ENCODE measurements at regions not wholly inside any gene's neighbourhood (a gene's known extent, or its start where the extent isn't known, plus 50 kb on each side); places are given as distances from the start of the nearest gene placed in this dataset.
"Not testable (repeated sequence)": the region's sequence is repeated elsewhere in the genome, so short reads cannot be mapped to it uniquely, and the experiment has no call there.

- H3K27ac ChIP-seq (ENCODE audit: insufficient read depth, low read depth, low read length); H3K4me3 ChIP-seq (replicated peaks in 1 of 3; ENCODE audit: insufficient read depth in 1 of 3, low read depth in 1 of 3, low read length in 3 of 3); H2AFZ ChIP-seq (ENCODE audit: low read depth, low read length); H3K4me1 ChIP-seq (ENCODE audit: control insufficient read depth, extremely low read depth, insufficient read depth, low read length); H3K9ac ChIP-seq (replicated peaks; ENCODE audit: extremely low read depth, insufficient read depth, low read length); CTCF ChIA-PET; H3K4me2 ChIP-seq (ENCODE audit: insufficient read depth, low read length); dilution Hi-C loops (cut with MboI; ENCODE audit: extremely low pct_ligation_motif_present, low sequenced_read_pairs); FAIRE-seq; intact Hi-C loops (cut with micrococcal nuclease); H4K20me1 ChIP-seq (replicated peaks; ENCODE audit: control insufficient read depth, extremely low read depth, insufficient read depth, low read length); H3K36me3 ChIP-seq (ENCODE audit: control insufficient read depth in 2 of 2, extremely low read depth in 1 of 2, insufficient read depth in 2 of 2, low read length in 2 of 2); H3K79me2 ChIP-seq (ENCODE audit: control insufficient read depth, insufficient read depth, low read length); H3K27me3 ChIP-seq (ENCODE audit: control insufficient read depth in 2 of 2, insufficient read depth in 2 of 2, low read length in 2 of 2); BruUV-seq (replicated peaks); DNase-seq (ENCODE audit: low read depth, low spot score); H3K9me3 ChIP-seq (replicated peaks; ENCODE audit: control insufficient read depth, insufficient read depth, low read length); POLR2A ChIA-PET; H3K9me1 ChIP-seq (replicated peaks; ENCODE audit: control insufficient read depth, extremely low read depth, insufficient read depth, low read length): not testable (repeated sequence)
Measured at GRCh38 chr18:14460364-14460763, 83.0 kb downstream of the POTEC start.

GRCh38 chr18:14459826-14460225, 83.6 kb downstream of the POTEC start:
- H3K36me3 ChIP-seq (ENCODE audit: control insufficient read depth in 2 of 2, extremely low read depth in 1 of 2, insufficient read depth in 2 of 2, low read length in 2 of 2); H3K9ac ChIP-seq (replicated peaks; ENCODE audit: extremely low read depth, insufficient read depth, low read length); H3K9me1 ChIP-seq (replicated peaks; ENCODE audit: control insufficient read depth, extremely low read depth, insufficient read depth, low read length); H3K27me3 ChIP-seq (ENCODE audit: control insufficient read depth in 2 of 2, insufficient read depth in 2 of 2, low read length in 2 of 2); DNase-seq (ENCODE audit: low read depth, low spot score); H2AFZ ChIP-seq (ENCODE audit: low read depth, low read length); dilution Hi-C loops (cut with MboI; ENCODE audit: extremely low pct_ligation_motif_present, low sequenced_read_pairs); intact Hi-C loops (cut with micrococcal nuclease); H3K79me2 ChIP-seq (ENCODE audit: control insufficient read depth, insufficient read depth, low read length); BruUV-seq (replicated peaks); CTCF ChIA-PET; H3K4me1 ChIP-seq (ENCODE audit: control insufficient read depth, extremely low read depth, insufficient read depth, low read length); H4K20me1 ChIP-seq (replicated peaks; ENCODE audit: control insufficient read depth, extremely low read depth, insufficient read depth, low read length); H3K4me3 ChIP-seq (replicated peaks in 1 of 3; ENCODE audit: insufficient read depth in 1 of 3, low read depth in 1 of 3, low read length in 3 of 3); FAIRE-seq; H3K9me3 ChIP-seq (replicated peaks; ENCODE audit: control insufficient read depth, insufficient read depth, low read length); H3K4me2 ChIP-seq (ENCODE audit: insufficient read depth, low read length); H3K27ac ChIP-seq (ENCODE audit: insufficient read depth, low read depth, low read length); POLR2A ChIA-PET: not testable (repeated sequence)

All from endothelial cell of umbilical vein (primary cell).